Activated T-cell treated with anti-CD3 and anti-CD28 coated beads, Interleukin-2, amount 50 U/mL, for 24 hours (primary cell): ENCODE measurements at regions not wholly inside any gene's neighbourhood (a gene's known extent, or its start where the extent isn't known, plus 50 kb on each side); places are given as distances from the start of the nearest gene placed in this dataset.

Source experiments
- DNase-seq: peaks from one replicate; pipeline ENCODE4 v3.0.0-alpha.2; 2020
- H3K27ac Mint-ChIP-seq: 2 replicates; pipeline ENCODE4 v1.8.0; 2020; ENCODE audit warnings: mild to moderate bottlenecking, mixed read lengths
- H3K27me3 Mint-ChIP-seq: 2 replicates; pipeline ENCODE4 v1.8.0; 2020; ENCODE audit warnings: mixed read lengths
- H3K36me3 Mint-ChIP-seq: 2 replicates; pipeline ENCODE4 v1.8.0; 2020; ENCODE audit warnings: low read depth, mixed read lengths
- H3K4me1 Mint-ChIP-seq: 2 replicates; pipeline ENCODE4 v1.8.0; 2020; ENCODE audit warnings: low read depth, mixed read lengths
- H3K4me3 Mint-ChIP-seq: 2 replicates; pipeline ENCODE4 v1.8.0; 2020; ENCODE audit warnings: mild to moderate bottlenecking, moderate library complexity, mixed read lengths
- H3K9me3 Mint-ChIP-seq: 2 replicates; pipeline ENCODE4 v1.8.0; 2020; ENCODE audit warnings: mixed read lengths

GRCh38 chr4:23337292-23337691, 552.6 kb downstream of the PPARGC1A start:
- Mint-ChIP-seq H3K27ac (no peak overlapping the region), H3K4me1 (peaks cover 32% of the 10 kb centered on the region), H3K4me3 (no peak overlapping the region), H3K9me3 (peaks cover 3% of the 10 kb centered on the region), H3K27me3 (no peaks in the 10 kb centered on the region), H3K36me3 (no peaks in the 10 kb centered on the region)
- no peak for DNase-seq

- H3K9me3 Mint-ChIP-seq: peaks cover 3% of the 10 kb centered on the region
- no peaks in the 10 kb centered on the region for H3K36me3 Mint-ChIP-seq
- H3K27me3 Mint-ChIP-seq: no peaks in the 10 kb centered on the region
- peak overlapping the region; percentile 85 for H3K27ac Mint-ChIP-seq
- peak overlapping the region; percentile 18 for H3K4me3 Mint-ChIP-seq
- no peak for DNase-seq
- peaks cover 33% of the 10 kb centered on the region for H3K4me1 Mint-ChIP-seq
Observed at GRCh38 chr4:23333946-23334878, 555.6 kb downstream of the PPARGC1A start.

GRCh38 chr4:23333556-23333945, 556.3 kb downstream of the PPARGC1A start:
- Mint-ChIP-seq H3K4me1 (peaks cover 33% of the 10 kb centered on the region), H3K4me3 (no peak overlapping the region), H3K27ac (peak overlapping the region; percentile 85), H3K36me3 (no peaks in the 10 kb centered on the region), H3K9me3 (peaks cover 3% of the 10 kb centered on the region), H3K27me3 (no peaks in the 10 kb centered on the region)
- no peak for DNase-seq

- H3K27ac Mint-ChIP-seq: no peak overlapping the region
- peaks cover 38% of the 10 kb centered on the region for H3K4me1 Mint-ChIP-seq
- H3K4me3 Mint-ChIP-seq: no peak overlapping the region
- H3K9me3 Mint-ChIP-seq: peaks cover 3% of the 10 kb centered on the region
- H3K27me3 Mint-ChIP-seq: no peaks in the 10 kb centered on the region
- no peak for DNase-seq
- H3K36me3 Mint-ChIP-seq: no peaks in the 10 kb centered on the region
Observed at GRCh38 chr4:23332313-23332712, 557.5 kb downstream of the PPARGC1A start.

- Mint-ChIP-seq H3K36me3 (no peaks in the 10 kb centered on the region), H3K9me3 (no peaks in the 10 kb centered on the region), H3K4me3 (no peak overlapping the region), H3K27ac (no peak overlapping the region), H3K27me3 (no peaks in the 10 kb centered on the region), H3K4me1 (peaks cover 13% of the 10 kb centered on the region)
- no peak for DNase-seq
Observed at GRCh38 chr4:23327120-23327519, 562.7 kb downstream of the PPARGC1A start.

GRCh38 chr4:23324021-23324690, 565.7 kb downstream of the PPARGC1A start:
- DNase-seq: no peak
- peaks cover 13% of the 10 kb centered on the region for H3K4me1 Mint-ChIP-seq

GRCh38 chr4:23323436-23323835, 566.4 kb downstream of the PPARGC1A start:
- no peaks in the 10 kb centered on the region for H3K27me3 Mint-ChIP-seq
- no peaks in the 10 kb centered on the region for H3K9me3 Mint-ChIP-seq
- H3K27ac Mint-ChIP-seq: no peak overlapping the region
- H3K4me1 Mint-ChIP-seq: peaks cover 13% of the 10 kb centered on the region
- no peak overlapping the region for H3K4me3 Mint-ChIP-seq
- no peaks in the 10 kb centered on the region for H3K36me3 Mint-ChIP-seq
- no peak for DNase-seq

More at GRCh38 chr4:23324021-23324690, 565.7 kb downstream of the PPARGC1A start:
- Mint-ChIP-seq H3K27me3 (no peaks in the 10 kb centered on the region), H3K4me3 (no peak overlapping the region), H3K36me3 (no peaks in the 10 kb centered on the region), H3K27ac (no peak overlapping the region), H3K9me3 (no peaks in the 10 kb centered on the region)

- Mint-ChIP-seq H3K36me3 (no peaks in the 10 kb centered on the region), H3K27me3 (no peaks in the 10 kb centered on the region), H3K4me3 (no peak overlapping the region), H3K9me3 (no peaks in the 10 kb centered on the region), H3K27ac (no peak overlapping the region), H3K4me1 (peaks cover 10% of the 10 kb centered on the region)
- no peak for DNase-seq
Observed at GRCh38 chr4:23322732-23323131, 567.1 kb downstream of the PPARGC1A start.

GRCh38 chr4:23320931-23321587, 568.8 kb downstream of the PPARGC1A start:
- Mint-ChIP-seq H3K27me3 (no peaks in the 10 kb centered on the region), H3K36me3 (no peaks in the 10 kb centered on the region), H3K27ac (no peak overlapping the region), H3K4me1 (peaks cover 7% of the 10 kb centered on the region), H3K4me3 (no peak overlapping the region), H3K9me3 (no peaks in the 10 kb centered on the region)
- no peak for DNase-seq

GRCh38 chr4:23312686-23313085, 577.2 kb downstream of the PPARGC1A start:
- H3K27ac Mint-ChIP-seq: no peak overlapping the region
- no peak overlapping the region for H3K4me3 Mint-ChIP-seq
- no peaks in the 10 kb centered on the region for H3K4me1 Mint-ChIP-seq
- H3K27me3 Mint-ChIP-seq: no peaks in the 10 kb centered on the region
- no peaks in the 10 kb centered on the region for H3K9me3 Mint-ChIP-seq
- no peaks in the 10 kb centered on the region for H3K36me3 Mint-ChIP-seq
- no peak for DNase-seq

GRCh38 chr4:23311983-23312382, 577.9 kb downstream of the PPARGC1A start:
- H3K9me3 Mint-ChIP-seq: no peaks in the 10 kb centered on the region
- H3K4me3 Mint-ChIP-seq: no peak overlapping the region
- no peak overlapping the region for H3K27ac Mint-ChIP-seq
- DNase-seq: no peak
- H3K4me1 Mint-ChIP-seq: no peaks in the 10 kb centered on the region
- no peaks in the 10 kb centered on the region for H3K36me3 Mint-ChIP-seq
- no peaks in the 10 kb centered on the region for H3K27me3 Mint-ChIP-seq

- Mint-ChIP-seq H3K9me3 (no peaks in the 10 kb centered on the region), H3K4me1 (peaks cover 4% of the 10 kb centered on the region), H3K4me3 (no peak overlapping the region), H3K36me3 (no peaks in the 10 kb centered on the region), H3K27ac (no peak overlapping the region), H3K27me3 (no peaks in the 10 kb centered on the region)
- no peak for DNase-seq
Observed at GRCh38 chr4:23305026-23305425, 584.8 kb downstream of the PPARGC1A start.

GRCh38 chr4:23298371-23298770, 591.5 kb downstream of the PPARGC1A start:
- no peaks in the 10 kb centered on the region for H3K36me3 Mint-ChIP-seq
- no peaks in the 10 kb centered on the region for H3K9me3 Mint-ChIP-seq
- no peaks in the 10 kb centered on the region for H3K27me3 Mint-ChIP-seq
- H3K4me1 Mint-ChIP-seq: peaks cover 4% of the 10 kb centered on the region
- no peak overlapping the region for H3K4me3 Mint-ChIP-seq
- H3K27ac Mint-ChIP-seq: no peak overlapping the region
- DNase-seq: no peak

GRCh38 chr4:23297327-23297726, 592.5 kb downstream of the PPARGC1A start:
- Mint-ChIP-seq H3K27me3 (no peaks in the 10 kb centered on the region), H3K4me3 (no peak overlapping the region), H3K27ac (no peak overlapping the region)

GRCh38 chr4:23291139-23291538, 598.4 kb downstream of the GBA3 start:
- H3K27me3 Mint-ChIP-seq: no peaks in the 10 kb centered on the region
- no peaks in the 10 kb centered on the region for H3K36me3 Mint-ChIP-seq
- H3K27ac Mint-ChIP-seq: no peak overlapping the region
- H3K4me3 Mint-ChIP-seq: no peak overlapping the region
- DNase-seq: no peak
- H3K4me1 Mint-ChIP-seq: peaks cover 10% of the 10 kb centered on the region
- H3K9me3 Mint-ChIP-seq: no peaks in the 10 kb centered on the region

More at GRCh38 chr4:23297327-23297726, 592.5 kb downstream of the PPARGC1A start:
- Mint-ChIP-seq H3K9me3 (no peaks in the 10 kb centered on the region), H3K36me3 (no peaks in the 10 kb centered on the region), H3K4me1 (no peaks in the 10 kb centered on the region)
- DNase-seq: no peak
